Prostate gland (tissue), 2 donors: ENCODE measurements at regions not wholly inside any gene's neighbourhood (a gene's known extent, or its start where the extent isn't known, plus 50 kb on each side); places are given as distances from the start of the nearest gene placed in this dataset.

ENCODE experiments used
- POLR2AphosphoS5 ChIP-seq: sonication (generic); formaldehyde crosslinking; IDR thresholded peaks from one replicate; pipeline ENCODE4 v1.6.1; 2017; ENCODE audit warnings: antibody characterized with exemption
- TF ChIP-seq, protein P1 (sequence below), 4 experiments: fragments of 200-600 bp in 2 of 4; fragments of 450-650 bp in 2 of 4; sonication (generic) in 2 of 4; IDR thresholded peaks; 1 replicate in 3 of 4; 2 replicates in 1 of 4; pipeline ENCODE4 v1.5.1; 2016 to 2019; ENCODE audit warnings: antibody characterized with exemption in 4 of 4, mild to moderate bottlenecking in 2 of 4, moderate library complexity in 2 of 4

- no peak for TF ChIP-seq POLR2AphosphoS5
- TF ChIP-seq, protein P1, sequence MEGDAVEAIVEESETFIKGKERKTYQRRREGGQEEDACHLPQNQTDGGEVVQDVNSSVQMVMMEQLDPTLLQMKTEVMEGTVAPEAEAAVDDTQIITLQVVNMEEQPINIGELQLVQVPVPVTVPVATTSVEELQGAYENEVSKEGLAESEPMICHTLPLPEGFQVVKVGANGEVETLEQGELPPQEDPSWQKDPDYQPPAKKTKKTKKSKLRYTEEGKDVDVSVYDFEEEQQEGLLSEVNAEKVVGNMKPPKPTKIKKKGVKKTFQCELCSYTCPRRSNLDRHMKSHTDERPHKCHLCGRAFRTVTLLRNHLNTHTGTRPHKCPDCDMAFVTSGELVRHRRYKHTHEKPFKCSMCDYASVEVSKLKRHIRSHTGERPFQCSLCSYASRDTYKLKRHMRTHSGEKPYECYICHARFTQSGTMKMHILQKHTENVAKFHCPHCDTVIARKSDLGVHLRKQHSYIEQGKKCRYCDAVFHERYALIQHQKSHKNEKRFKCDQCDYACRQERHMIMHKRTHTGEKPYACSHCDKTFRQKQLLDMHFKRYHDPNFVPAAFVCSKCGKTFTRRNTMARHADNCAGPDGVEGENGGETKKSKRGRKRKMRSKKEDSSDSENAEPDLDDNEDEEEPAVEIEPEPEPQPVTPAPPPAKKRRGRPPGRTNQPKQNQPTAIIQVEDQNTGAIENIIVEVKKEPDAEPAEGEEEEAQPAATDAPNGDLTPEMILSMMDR (IDR thresholded peaks at IDR 0.05) = no peak
Measured at GRCh38 chr18:77439888-77440287, 190.2 kb downstream of the GALR1 start.
